22Rv1 (cell line): ENCODE measurements at regions not wholly inside any gene's neighbourhood (a gene's known extent, or its start where the extent isn't known, plus 50 kb on each side); places are given as distances from the start of the nearest gene placed in this dataset.

Experiments used
- CTCF ChIP-seq: fragments of 450-650 bp; IDR thresholded peaks from 2 replicates; pipeline ENCODE4 v1.5.1; 2017; ENCODE audit warnings: mild to moderate bottlenecking
- ZFX ChIP-seq: fragments of 450-650 bp; IDR thresholded peaks from 2 replicates; pipeline ENCODE4 v1.6.1; 2017; ENCODE audit warnings: antibody characterized with exemption, borderline replicate concordance

- TF ChIP-seq CTCF, result no peak
- TF ChIP-seq ZFX, result no peak
These were observed 129.8 kb upstream of the CPM start for GRCh38 chr12:69062621-69063237.
